ENCODE measurements at regions not wholly inside any gene's neighbourhood (a gene's known extent, or its start where the extent isn't known, plus 50 kb on each side); places are given as distances from the start of the nearest gene placed in this dataset.

DNA sequence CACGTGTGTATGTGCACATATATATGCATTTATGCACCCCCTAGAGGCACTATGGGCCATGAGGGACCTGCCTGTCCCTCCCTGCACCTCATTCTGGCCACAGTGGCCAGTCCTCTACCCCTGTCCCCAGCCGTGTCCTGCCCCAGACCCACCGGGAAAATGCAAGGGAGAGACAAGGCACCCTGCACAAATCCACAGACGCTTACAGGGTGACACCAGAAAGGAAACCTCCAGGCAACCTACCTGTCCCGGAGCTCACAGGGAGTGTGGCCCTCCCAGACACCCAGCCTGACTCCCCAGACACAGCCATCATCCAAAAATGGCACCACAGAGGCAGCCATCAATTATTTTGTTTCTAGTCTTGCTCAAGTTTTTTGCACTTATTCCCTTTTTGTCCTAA lies 440.4 kb downstream of the SOX9 start:
- TF ChIP-seq, protein P1, sequence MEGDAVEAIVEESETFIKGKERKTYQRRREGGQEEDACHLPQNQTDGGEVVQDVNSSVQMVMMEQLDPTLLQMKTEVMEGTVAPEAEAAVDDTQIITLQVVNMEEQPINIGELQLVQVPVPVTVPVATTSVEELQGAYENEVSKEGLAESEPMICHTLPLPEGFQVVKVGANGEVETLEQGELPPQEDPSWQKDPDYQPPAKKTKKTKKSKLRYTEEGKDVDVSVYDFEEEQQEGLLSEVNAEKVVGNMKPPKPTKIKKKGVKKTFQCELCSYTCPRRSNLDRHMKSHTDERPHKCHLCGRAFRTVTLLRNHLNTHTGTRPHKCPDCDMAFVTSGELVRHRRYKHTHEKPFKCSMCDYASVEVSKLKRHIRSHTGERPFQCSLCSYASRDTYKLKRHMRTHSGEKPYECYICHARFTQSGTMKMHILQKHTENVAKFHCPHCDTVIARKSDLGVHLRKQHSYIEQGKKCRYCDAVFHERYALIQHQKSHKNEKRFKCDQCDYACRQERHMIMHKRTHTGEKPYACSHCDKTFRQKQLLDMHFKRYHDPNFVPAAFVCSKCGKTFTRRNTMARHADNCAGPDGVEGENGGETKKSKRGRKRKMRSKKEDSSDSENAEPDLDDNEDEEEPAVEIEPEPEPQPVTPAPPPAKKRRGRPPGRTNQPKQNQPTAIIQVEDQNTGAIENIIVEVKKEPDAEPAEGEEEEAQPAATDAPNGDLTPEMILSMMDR (IDR thresholded peaks at IDR 0.05), result no peak

DNA sequence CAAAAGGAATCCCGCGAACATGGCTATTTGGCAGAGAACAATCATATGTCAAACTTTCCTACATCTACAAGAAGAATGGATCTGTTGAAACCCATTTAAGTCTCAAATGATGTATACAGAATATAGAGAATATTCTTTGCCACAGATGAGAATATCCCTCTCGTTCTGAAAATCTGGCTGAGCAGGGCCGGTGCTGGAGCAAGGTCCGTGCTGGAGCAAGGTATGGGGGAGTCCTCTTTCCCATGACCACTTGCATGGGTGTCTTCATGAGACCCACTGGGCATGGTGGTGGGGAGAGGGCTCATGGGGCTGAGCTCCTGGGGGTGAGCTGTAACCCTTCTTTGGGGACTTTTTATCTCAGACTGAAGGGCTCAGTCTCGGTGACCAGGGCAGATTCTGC lies 440.9 kb downstream of the SOX9 start:
- TF ChIP-seq, protein P1 (IDR thresholded peaks at IDR 0.05), result no peak

DNA sequence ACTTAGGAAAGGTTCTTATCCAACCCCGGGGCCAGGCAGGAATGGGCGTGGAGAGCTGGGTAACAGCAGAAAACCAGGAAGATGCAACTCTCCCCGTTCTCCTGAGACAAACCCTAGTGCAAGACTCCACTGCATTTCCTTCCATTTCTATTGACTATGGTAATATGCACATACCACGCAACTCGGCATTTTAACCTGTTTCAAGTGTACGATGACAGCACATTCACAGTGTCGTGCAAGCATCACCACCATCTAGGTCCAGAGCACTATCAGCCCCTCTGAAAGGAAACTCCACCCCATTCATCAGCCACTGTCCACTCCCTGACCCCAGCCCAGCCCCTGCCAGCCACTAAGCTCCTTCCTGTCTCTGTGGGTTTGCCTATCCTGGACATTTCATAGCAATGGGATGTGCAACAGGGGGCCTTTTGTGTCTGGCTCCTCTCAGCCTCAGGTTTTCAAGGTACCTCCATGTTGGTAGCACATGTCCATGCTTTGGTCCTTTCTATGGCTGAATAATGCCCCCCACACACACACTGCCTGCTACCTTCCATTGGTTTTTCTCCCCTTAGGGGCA lies 441.9 kb downstream of the SOX9 start:
- TF ChIP-seq, protein P1 (IDR thresholded peaks at IDR 0.05), result no peak

DNA sequence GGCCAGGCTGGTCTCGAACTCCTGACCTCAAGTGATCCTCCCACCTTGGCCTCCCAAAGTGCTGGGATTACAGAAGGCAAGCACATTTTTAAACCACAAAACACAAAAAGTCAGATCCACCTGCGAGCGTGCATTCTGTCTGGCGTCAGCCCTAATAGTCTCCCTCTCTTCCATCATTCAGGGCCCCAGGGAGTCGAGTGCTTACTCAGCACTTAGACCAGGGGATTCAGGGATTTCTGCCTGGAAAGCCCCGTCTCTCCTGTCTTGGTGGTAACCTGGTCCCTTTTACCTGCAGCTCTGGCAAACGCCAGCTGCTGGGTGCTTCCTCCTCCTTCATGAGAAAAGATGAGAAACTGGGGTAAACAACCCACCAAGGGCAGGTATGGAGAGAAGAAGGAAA lies 443.1 kb downstream of the SOX9 start:
- TF ChIP-seq, protein P1 (IDR thresholded peaks at IDR 0.05), result no peak

DNA sequence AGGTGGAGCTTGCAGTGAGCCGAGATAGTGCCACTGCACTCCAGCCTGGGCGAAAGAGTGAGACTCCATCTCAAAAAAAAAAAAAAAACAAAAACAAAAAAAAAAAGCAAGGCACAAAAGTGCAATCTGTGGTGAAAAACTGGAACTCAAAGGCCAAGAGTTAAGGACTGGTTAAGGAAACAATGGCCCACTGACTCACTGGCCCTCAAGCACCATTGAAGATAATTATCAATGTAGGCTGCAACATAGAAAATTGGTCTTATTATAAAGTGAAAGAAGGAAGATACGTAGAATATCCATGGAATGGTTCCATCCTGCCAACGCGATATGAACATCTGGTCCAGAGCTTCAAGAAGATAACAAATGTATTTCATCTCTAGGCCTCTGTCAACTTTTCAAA lies 444.2 kb downstream of the SOX9 start:
- TF ChIP-seq, protein P1 (IDR thresholded peaks at IDR 0.05), result no peak

DNA sequence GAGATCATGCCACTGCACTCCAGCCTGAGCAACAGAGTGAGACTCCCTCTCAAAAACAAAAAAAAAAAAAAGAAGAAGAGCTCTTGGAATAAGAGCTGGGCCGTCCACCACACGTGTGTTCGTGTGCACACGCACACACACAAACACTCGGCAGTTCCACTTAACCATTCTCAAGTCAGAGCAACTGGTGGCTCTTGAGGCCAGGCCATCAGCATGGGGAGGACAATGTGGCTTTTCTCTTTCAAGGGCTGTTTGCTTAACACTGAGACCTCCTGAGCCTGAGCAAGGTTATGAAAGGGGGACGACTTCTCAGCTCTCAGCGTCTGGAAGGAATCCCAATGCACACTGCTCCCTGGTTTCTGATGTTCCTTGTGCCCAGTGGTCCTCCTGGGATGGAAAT lies 444.9 kb downstream of the SOX9 start:
- TF ChIP-seq, protein P1 (IDR thresholded peaks at IDR 0.05), result no peak

DNA sequence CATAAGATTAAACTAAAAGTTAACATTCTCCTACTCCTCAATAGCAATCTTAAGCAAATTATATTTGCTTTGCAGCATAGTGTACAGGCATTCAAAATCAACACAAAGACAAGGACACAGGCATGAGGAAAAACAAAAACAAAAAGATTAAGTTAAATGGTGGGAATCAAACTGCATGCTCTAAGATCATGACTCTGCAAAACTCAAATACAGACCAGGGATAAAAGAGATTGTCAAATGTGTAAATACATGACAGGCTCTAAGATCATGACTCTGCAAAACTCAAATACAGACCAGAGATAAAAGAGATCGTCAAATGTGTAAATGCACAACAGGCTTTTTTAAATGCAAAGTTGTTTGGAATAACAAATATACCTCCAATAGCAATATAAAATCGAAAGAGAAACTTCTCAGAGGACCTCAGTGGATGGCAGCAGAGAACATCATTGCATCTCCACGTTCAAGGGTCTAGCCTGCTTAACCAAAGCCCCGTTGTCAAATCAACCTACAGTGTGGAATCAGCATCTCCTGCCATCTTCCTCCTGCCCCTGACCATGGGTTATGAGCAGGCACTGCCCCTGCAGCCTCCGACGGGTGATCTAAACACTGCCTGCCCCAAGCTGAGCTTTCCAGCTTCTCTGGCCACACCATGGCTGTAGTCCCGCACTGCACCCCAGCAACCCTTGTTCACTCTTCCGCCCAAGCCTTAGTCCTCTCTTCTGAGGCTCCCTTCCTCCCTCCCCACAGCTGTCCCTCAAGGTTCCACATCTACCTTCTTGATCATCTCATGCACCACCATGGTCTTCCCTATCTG lies 446.1 kb downstream of the SOX9 start:
- TF ChIP-seq, protein P1 (IDR thresholded peaks at IDR 0.05), result no peak
